A549 (cell line): ENCODE measurements at regions not wholly inside any gene's neighbourhood (a gene's known extent, or its start where the extent isn't known, plus 50 kb on each side); places are given as distances from the start of the nearest gene placed in this dataset.
"Not testable (repeated sequence)": the region's sequence is repeated elsewhere in the genome, so short reads cannot be mapped to it uniquely, and the experiment has no call there.

Experiments used
- CTCF ChIP-seq: fragments of >200 bp; sonication (Bioruptor Twin); formaldehyde crosslinking; IDR thresholded peaks from 3 replicates; pipeline ENCODE4 v1.5.1; 2016
- ESRRA ChIP-seq: fragments of 150-350 bp; IDR thresholded peaks from 2 replicates; pipeline ENCODE4 v1.6.1; 2014; ENCODE audit warnings: mild to moderate bottlenecking, low read length, borderline replicate concordance
- HMGXB4 ChIP-seq: fragments of 250-450 bp; sonication (Bioruptor Pico); IDR thresholded peaks from 2 replicates; pipeline ENCODE4 v1.5.0; 2021; ENCODE audit warnings: mild to moderate bottlenecking, moderate library complexity, borderline replicate concordance
- JUN ChIP-seq, 2 experiments: fragments of >200 bp; sonication (Bioruptor Twin); formaldehyde crosslinking; IDR thresholded peaks; 2 replicates in 1 of 2; 3 replicates in 1 of 2; pipeline ENCODE4 v1.6.1; 2016 to 2017
- POLR2A ChIP-seq: IDR thresholded peaks from 2 replicates; pipeline ENCODE4 v1.6.1; 2012; ENCODE audit warnings: mild to moderate bottlenecking, low read length

GRCh38 chr2:89237783-89238182 is 546.3 kb downstream of the RPIA start:
- not testable (repeated sequence) for TF ChIP-seq CTCF; ESRRA; POLR2A; HMGXB4 (CRISPR knock-in tag); JUN (IDR thresholded peaks at IDR 0.05)
